PC-3 (cell line): ENCODE measurements at regions not wholly inside any gene's neighbourhood (a gene's known extent, or its start where the extent isn't known, plus 50 kb on each side); places are given as distances from the start of the nearest gene placed in this dataset.

Experiments used
- EZH2phosphoT487 ChIP-seq: fragments of 300-600 bp; sonication (generic); IDR thresholded peaks from 2 replicates; pipeline ENCODE4 v1.6.1; 2018; ENCODE audit warnings: mild to moderate bottlenecking, antibody characterized with exemption, low read length, borderline replicate concordance
- TF ChIP-seq, protein P1 (sequence below): fragments of 300-600 bp; sonication (generic); conservative IDR thresholded peaks from 2 replicates; pipeline ENCODE4 v1.5.1; 2017; ENCODE audit warnings: antibody characterized with exemption, low read depth, mild to moderate bottlenecking, low read length

DNA sequence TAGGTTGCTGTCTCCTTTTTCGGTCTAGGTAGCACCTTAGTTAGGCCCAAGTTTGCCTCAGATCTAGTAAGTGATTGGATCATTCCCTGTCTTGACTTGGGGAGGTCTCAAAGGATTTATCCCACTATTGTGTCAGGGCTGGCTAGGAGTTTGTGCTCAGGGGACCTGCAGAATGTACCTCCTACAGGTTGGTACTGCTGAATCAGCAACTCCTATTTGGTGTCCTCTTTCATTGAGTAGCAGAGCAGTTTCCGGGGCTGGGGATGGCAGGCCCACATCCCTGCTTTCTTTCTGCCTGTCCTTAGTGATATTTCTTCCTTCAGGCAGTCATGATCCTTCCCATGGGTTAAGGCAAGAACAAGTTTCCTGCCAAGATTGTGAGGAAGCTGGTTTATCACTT lies 192.9 kb upstream of the CCNH start:
- TF ChIP-seq EZH2phosphoT487, result no peak
- TF ChIP-seq, protein P1, sequence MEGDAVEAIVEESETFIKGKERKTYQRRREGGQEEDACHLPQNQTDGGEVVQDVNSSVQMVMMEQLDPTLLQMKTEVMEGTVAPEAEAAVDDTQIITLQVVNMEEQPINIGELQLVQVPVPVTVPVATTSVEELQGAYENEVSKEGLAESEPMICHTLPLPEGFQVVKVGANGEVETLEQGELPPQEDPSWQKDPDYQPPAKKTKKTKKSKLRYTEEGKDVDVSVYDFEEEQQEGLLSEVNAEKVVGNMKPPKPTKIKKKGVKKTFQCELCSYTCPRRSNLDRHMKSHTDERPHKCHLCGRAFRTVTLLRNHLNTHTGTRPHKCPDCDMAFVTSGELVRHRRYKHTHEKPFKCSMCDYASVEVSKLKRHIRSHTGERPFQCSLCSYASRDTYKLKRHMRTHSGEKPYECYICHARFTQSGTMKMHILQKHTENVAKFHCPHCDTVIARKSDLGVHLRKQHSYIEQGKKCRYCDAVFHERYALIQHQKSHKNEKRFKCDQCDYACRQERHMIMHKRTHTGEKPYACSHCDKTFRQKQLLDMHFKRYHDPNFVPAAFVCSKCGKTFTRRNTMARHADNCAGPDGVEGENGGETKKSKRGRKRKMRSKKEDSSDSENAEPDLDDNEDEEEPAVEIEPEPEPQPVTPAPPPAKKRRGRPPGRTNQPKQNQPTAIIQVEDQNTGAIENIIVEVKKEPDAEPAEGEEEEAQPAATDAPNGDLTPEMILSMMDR, result no peak
